K562 (cell line): ENCODE measurements at regions not wholly inside any gene's neighbourhood (a gene's known extent, or its start where the extent isn't known, plus 50 kb on each side); places are given as distances from the start of the nearest gene placed in this dataset.

Experiments used
- ATAC-seq: fragments of 200-7000 bp; cut with Tn5 transposase; 3 replicates; pipeline ENCODE4 v1.9.1; 2020; ENCODE audit warnings: moderate library complexity
- BruUV-seq: library from RNA; stranded (reverse); fragments of 400-500 nt; replicated peaks from 2 replicates; lab custom pipeline; 2021; lab: Mats Ljungman, UMichigan
- CTCF ChIA-PET: fragments of 300-600 bp; formaldehyde crosslinking; extraction: SDS; loops from one replicate; lab custom pipeline; 2021; ENCODE audit warnings: low intra/inter-chr PET ratio; lab: Yijun Ruan, JAX
- POLR2A ChIA-PET: fragments of 300-600, 350-650 bp; sonication (Branson Sonifier 250); formaldehyde crosslinking; extraction: SDS; loops from one replicate; lab custom pipeline; 2021; ENCODE audit warnings: antibody characterized with exemption, inconsistent platforms; lab: Yijun Ruan, JAX
- DNase-seq, 4 experiments: peaks; one replicate each; pipeline versions ENCODE4 v3.0.0 to v3.0.0-alpha.2; 2011 to 2018; ENCODE audit warnings: low spot score in 3 of 4, mixed read lengths in 3 of 4; ENCODE audit errors: extremely low read depth in 1 of 4
- FAIRE-seq: peaks from 2 replicates; lab custom pipeline; 2011; peaks lifted over from hg19 to GRCh38; lab: Jason Lieb, UNC
- H2AFZ ChIP-seq: 2 replicates; pipeline ENCODE4 v1.6.0; 2011; ENCODE audit warnings: low read depth, low read length, control low read depth, inconsistent platforms
- H3K27ac ChIP-seq: fragments of 200-600 bp; 3 replicates; pipeline ENCODE4 v1.8.0; 2011; ENCODE audit warnings: low read depth, mild to moderate bottlenecking, control low read depth, inconsistent platforms, low read length, moderate library complexity, mixed read lengths; ENCODE audit errors: extremely low read depth
- H3K27me3 ChIP-seq, 2 experiments: fragments of 300-600 bp in 1 of 2; 2 replicates in 1 of 2; 3 replicates in 1 of 2; pipeline versions ENCODE4 v1.6.0 to v1.8.0; 2011; ENCODE audit warnings: inconsistent platforms in 2 of 2, low read length in 2 of 2, mild to moderate bottlenecking in 1 of 2, mixed read lengths in 1 of 2, moderate library complexity in 1 of 2; ENCODE audit not compliant: control insufficient read depth in 2 of 2, insufficient read depth in 2 of 2
- H3K36me3 ChIP-seq: fragments of 300-600 bp; 3 replicates; pipeline ENCODE4 v1.8.0; 2011; ENCODE audit warnings: mild to moderate bottlenecking, low read length, inconsistent platforms; ENCODE audit not compliant: control insufficient read depth, insufficient read depth
- H3K4me1 ChIP-seq, 2 experiments: fragments of 200-600 bp in 1 of 2; replicated peaks in 1 of 2; 2 replicates in 1 of 2; 3 replicates in 1 of 2; pipeline versions ENCODE4 v1.5.1 to v1.8.0; 2011; ENCODE audit warnings: inconsistent platforms in 2 of 2, low read length in 2 of 2, mild to moderate bottlenecking in 1 of 2, mixed read lengths in 1 of 2, moderate library complexity in 1 of 2; ENCODE audit not compliant: control insufficient read depth in 2 of 2, insufficient read depth in 2 of 2
- H3K4me2 ChIP-seq: 2 replicates; pipeline ENCODE4 v1.6.1; 2011; ENCODE audit warnings: low read length, control low read depth, inconsistent platforms, mixed read lengths; ENCODE audit not compliant: insufficient read depth
- H3K4me3 ChIP-seq: fragments of 200-600 bp; sonication (generic), shearing (Covaris generic); 2 replicates; pipeline ENCODE4 v1.5.1; 2016; ENCODE audit warnings: control low read depth, inconsistent platforms
- H3K79me2 ChIP-seq: fragments of 200-600 bp; 3 replicates; pipeline ENCODE4 v1.8.0; 2011; ENCODE audit warnings: low read length, inconsistent platforms; ENCODE audit not compliant: control insufficient read depth, insufficient read depth
- H3K9ac ChIP-seq, 2 experiments: 2 replicates each; pipeline versions ENCODE4 v1.6.0 to v1.6.1; 2011; ENCODE audit warnings: low read depth in 2 of 2, low read length in 2 of 2, control low read depth in 1 of 2, inconsistent platforms in 1 of 2, mild to moderate bottlenecking in 1 of 2, mixed read lengths in 1 of 2; ENCODE audit not compliant: insufficient read depth in 1 of 2
- H3K9me1 ChIP-seq: one replicate; pipeline ENCODE4 v1.6.0; 2011; ENCODE audit warnings: inconsistent platforms, mild to moderate bottlenecking, low read length, moderate library complexity; ENCODE audit not compliant: control insufficient read depth, insufficient read depth
- H3K9me3 ChIP-seq: replicated peaks from 2 replicates; pipeline ENCODE4 v1.5.1; 2011; ENCODE audit warnings: low read depth, low read length, inconsistent platforms; ENCODE audit not compliant: control insufficient read depth, insufficient read depth
- H4K20me1 ChIP-seq: replicated peaks from 2 replicates; pipeline ENCODE4 v1.6.1; 2011; ENCODE audit warnings: low read length, inconsistent platforms, mixed read lengths; ENCODE audit not compliant: control insufficient read depth, insufficient read depth
- ASH1L ChIP-seq: fragments of 450-650 bp; IDR thresholded peaks from 2 replicates; pipeline ENCODE4 v1.6.1; 2018; ENCODE audit warnings: borderline replicate concordance, mild to moderate bottlenecking, low read depth; ENCODE audit not compliant: partially characterized antibody
- CAMTA2 ChIP-seq: fragments of 250-450 bp; sonication (Bioruptor Pico); conservative IDR thresholded peaks from 2 replicates; pipeline ENCODE4 v1.5.1; 2022
- DPF2 ChIP-seq: fragments of 450-650 bp; IDR thresholded peaks from 2 replicates; pipeline ENCODE4 v1.6.1; 2016
- FOXM1 ChIP-seq, 2 experiments: fragments of 450-650 bp in 1 of 2; sonication (generic) in 1 of 2; formaldehyde crosslinking in 1 of 2; IDR thresholded peaks; 2 replicates each; pipeline versions ENCODE4 v1.6.1 to v1.9.0; 2017 to 2022; ENCODE audit warnings: low read depth in 2 of 2, mild to moderate bottlenecking in 2 of 2, missing genetic modification reagents in 1 of 2, moderate library complexity in 1 of 2
- SNAPC5 ChIP-seq: fragments of 250-450 bp; sonication (Bioruptor Pico); IDR thresholded peaks from 2 replicates; pipeline ENCODE4 v1.8.0; 2021; ENCODE audit warnings: moderate library complexity, mild to moderate bottlenecking, inconsistent platforms
- ZNF436 ChIP-seq: fragments of 250-450, 450-650 bp; sonication (Bioruptor Pico); formaldehyde crosslinking; IDR thresholded peaks from 2 replicates; pipeline ENCODE4 v1.7.0; 2020; ENCODE audit warnings: mild to moderate bottlenecking
- ZNF77 ChIP-seq: fragments of 250-450 bp; sonication (Bioruptor Pico); IDR thresholded peaks from 2 replicates; pipeline ENCODE4 v1.5.0; 2020
- WGBS: fragments of 100-300 bp; shearing (Covaris generic); methylation state at CpG from one replicate; pipeline ENCODE4 v1.1.6; 2016; ENCODE audit warnings: low coverage, mixed read lengths; ENCODE audit not compliant: insufficient coverage; ENCODE audit errors: missing lambda C conversion rate; 5-methylcytosine and 5-hydroxymethylcytosine counted together
- in situ Hi-C: fragments of 300-500 bp; cut with MboI; formaldehyde crosslinking; loops from 4 replicates; pipeline ENCODE4 v1.15.0; 2018; ENCODE audit warnings: inconsistent platforms, mixed read lengths
- intact Hi-C: fragments of 100-400 bp; cut with micrococcal nuclease; formaldehyde crosslinking; loops from 2 replicates; pipeline ENCODE4 v1.14.2; 2022

GRCh38 chr2:9146646-9147045 lies 60.0 kb upstream of the ASAP2 start:
- 15% methylated on average over 6 of the region's 6 CpGs for WGBS
- no peak for FAIRE-seq
- H3K4me3 ChIP-seq = no peak overlapping the region
- H3K4me1 ChIP-seq = peaks cover 6 to 29% of the 10 kb centered on the region in 2 experiments; a peak in 4 of 5 replicates
- no peaks in the 10 kb centered on the region for H3K36me3 ChIP-seq
- no peak for ATAC-seq
- intact Hi-C loops = loop anchor here (10.0 kb wide), 3 partner anchors 408 to 622 kb away; partner anchors contain the start of gene ADAM17
- no peaks in the 10 kb centered on the region for H3K9me3 ChIP-seq
- POLR2A ChIA-PET = no interaction called here
- no peak for DNase-seq
- H3K27me3 ChIP-seq = peaks cover 18 to 50% of the 10 kb centered on the region in 2 experiments; a peak in 4 of 5 replicates
- TF ChIP-seq ZNF436 (CRISPR knock-in tag) (no peak), ASH1L (no peak), ZNF77 (CRISPR knock-in tag) (no peak), FOXM1 (IDR thresholded peaks at IDR 0.05; ENCODE audit: low read depth) (no peak), FOXM1 (CRISPR knock-in tag; IDR thresholded peaks at IDR 0.05; ENCODE audit: low read depth) (no peak), DPF2 (no peak), SNAPC5 (CRISPR knock-in tag) (no peak), CAMTA2 (CRISPR knock-in tag) (no peak)
- H3K27ac ChIP-seq = no peak overlapping the region
- H3K9ac ChIP-seq = no peak overlapping the region; a peak in 1 of 4 replicates
- no peak overlapping the region for H2AFZ ChIP-seq
- BruUV-seq = no TSS peak
- CTCF ChIA-PET = no interaction called here
- in situ Hi-C loops = no loop called here
- no peaks in the 10 kb centered on the region for H3K9me1 ChIP-seq
- no peaks in the 10 kb centered on the region for H3K79me2 ChIP-seq
- no peak overlapping the region for H3K4me2 ChIP-seq
- 0 out of 2 replicates have a peak, but pooled peaks cover 3% of the 10 kb centered on the region for H4K20me1 ChIP-seq
